ENCODE measurements at regions not wholly inside any gene's neighbourhood (a gene's known extent, or its start where the extent isn't known, plus 50 kb on each side); places are given as distances from the start of the nearest gene placed in this dataset.
"Not testable (repeated sequence)": the region's sequence is repeated elsewhere in the genome, so short reads cannot be mapped to it uniquely, and the experiment has no call there.

- H2BK5ac ChIP-seq (ENCODE audit: low read length); H3K27ac ChIP-seq (replicated peaks; ENCODE audit: low read length); H2BK120ac ChIP-seq (ENCODE audit: low read depth, low read length); H3K23ac ChIP-seq (ENCODE audit: low read depth, low read length, poor library complexity); H3K18ac ChIP-seq (ENCODE audit: low read length); H3K27me3 ChIP-seq (ENCODE audit: control insufficient read depth in 3 of 3, insufficient read depth in 3 of 3, low read depth in 1 of 3, low read length in 3 of 3); H3K4me3 ChIP-seq (ENCODE audit: low read length in 2 of 2); H2BK12ac ChIP-seq (ENCODE audit: low read length); H2BK15ac ChIP-seq (ENCODE audit: low read length); H2AK5ac ChIP-seq (ENCODE audit: low read depth, low read length); H3K4me1 ChIP-seq (ENCODE audit: control insufficient read depth in 2 of 2, insufficient read depth in 1 of 2, low read depth in 1 of 2, low read length in 2 of 2); H3K9me3 ChIP-seq (replicated peaks in 1 of 2; ENCODE audit: control insufficient read depth in 2 of 2, insufficient read depth in 1 of 2, low read depth in 1 of 2, low read length in 2 of 2); H3K4ac ChIP-seq (ENCODE audit: low read length); H3K14ac ChIP-seq (ENCODE audit: low read length); H3K36me3 ChIP-seq (replicated peaks in 1 of 2; ENCODE audit: control insufficient read depth in 2 of 2, insufficient read depth in 2 of 2, low read length in 2 of 2); H4K91ac ChIP-seq (ENCODE audit: low read depth, low read length, poor library complexity); H4K8ac ChIP-seq (ENCODE audit: low read depth, low read length); H3K9ac ChIP-seq (ENCODE audit: low read depth, low read length, poor library complexity); H2AFZ ChIP-seq (ENCODE audit: low read length); DNase-seq (ENCODE audit: low spot score); H3K4me2 ChIP-seq (ENCODE audit: insufficient read depth, low read length, poor library complexity, severe bottlenecking); H3K79me1 ChIP-seq (ENCODE audit: low read depth, low read length): not testable (repeated sequence)
- no CpG with 5 or more reads among the region's 1 CpG for WGBS, 2 donors (ENCODE audit: extremely low coverage in 2 of 2, insufficient read length in 2 of 2, insufficient replicate concordance in 1 of 2)
Observed at GRCh38 chr1:148424143-148425003, 58.7 kb downstream of the PPIAL4G start.

- not testable (repeated sequence) for H3K9ac ChIP-seq (ENCODE audit: low read depth, low read length, poor library complexity); H3K27me3 ChIP-seq (ENCODE audit: control insufficient read depth in 3 of 3, insufficient read depth in 3 of 3, low read depth in 1 of 3, low read length in 3 of 3); H4K8ac ChIP-seq (ENCODE audit: low read depth, low read length); H3K14ac ChIP-seq (ENCODE audit: low read length); H2AFZ ChIP-seq (ENCODE audit: low read length); H3K4me1 ChIP-seq (ENCODE audit: control insufficient read depth in 2 of 2, insufficient read depth in 1 of 2, low read depth in 1 of 2, low read length in 2 of 2); H3K23ac ChIP-seq (ENCODE audit: low read depth, low read length, poor library complexity); H3K4me3 ChIP-seq (ENCODE audit: low read length in 2 of 2); H3K27ac ChIP-seq (replicated peaks; ENCODE audit: low read length); DNase-seq (ENCODE audit: low spot score); H3K9me3 ChIP-seq (replicated peaks in 1 of 2; ENCODE audit: control insufficient read depth in 2 of 2, insufficient read depth in 1 of 2, low read depth in 1 of 2, low read length in 2 of 2); H2AK5ac ChIP-seq (ENCODE audit: low read depth, low read length); H2BK5ac ChIP-seq (ENCODE audit: low read length); H3K79me1 ChIP-seq (ENCODE audit: low read depth, low read length); H3K4me2 ChIP-seq (ENCODE audit: insufficient read depth, low read length, poor library complexity, severe bottlenecking); H2BK15ac ChIP-seq (ENCODE audit: low read length); H3K36me3 ChIP-seq (replicated peaks in 1 of 2; ENCODE audit: control insufficient read depth in 2 of 2, insufficient read depth in 2 of 2, low read length in 2 of 2); H2BK120ac ChIP-seq (ENCODE audit: low read depth, low read length); H2BK12ac ChIP-seq (ENCODE audit: low read length); H4K91ac ChIP-seq (ENCODE audit: low read depth, low read length, poor library complexity); H3K4ac ChIP-seq (ENCODE audit: low read length); H3K18ac ChIP-seq (ENCODE audit: low read length)
- WGBS, 2 donors (ENCODE audit: extremely low coverage in 2 of 2, insufficient read length in 2 of 2, insufficient replicate concordance in 1 of 2) = no CpG with 5 or more reads among the region's 4 CpGs
Observed at GRCh38 chr1:148422921-148423320, 60.2 kb downstream of the PPIAL4G start.

- H3K27me3 ChIP-seq (ENCODE audit: control insufficient read depth in 3 of 3, insufficient read depth in 3 of 3, low read depth in 1 of 3, low read length in 3 of 3); H2BK120ac ChIP-seq (ENCODE audit: low read depth, low read length); H3K4me1 ChIP-seq (ENCODE audit: control insufficient read depth in 2 of 2, insufficient read depth in 1 of 2, low read depth in 1 of 2, low read length in 2 of 2); H3K23ac ChIP-seq (ENCODE audit: low read depth, low read length, poor library complexity); H3K27ac ChIP-seq (replicated peaks; ENCODE audit: low read length); H3K18ac ChIP-seq (ENCODE audit: low read length); H2AK5ac ChIP-seq (ENCODE audit: low read depth, low read length); H2AFZ ChIP-seq (ENCODE audit: low read length); H3K14ac ChIP-seq (ENCODE audit: low read length); H3K36me3 ChIP-seq (replicated peaks in 1 of 2; ENCODE audit: control insufficient read depth in 2 of 2, insufficient read depth in 2 of 2, low read length in 2 of 2); H3K4me2 ChIP-seq (ENCODE audit: insufficient read depth, low read length, poor library complexity, severe bottlenecking); H2BK15ac ChIP-seq (ENCODE audit: low read length); DNase-seq (ENCODE audit: low spot score); H3K9ac ChIP-seq (ENCODE audit: low read depth, low read length, poor library complexity); H3K9me3 ChIP-seq (replicated peaks in 1 of 2; ENCODE audit: control insufficient read depth in 2 of 2, insufficient read depth in 1 of 2, low read depth in 1 of 2, low read length in 2 of 2); H2BK5ac ChIP-seq (ENCODE audit: low read length); H3K79me1 ChIP-seq (ENCODE audit: low read depth, low read length); H4K91ac ChIP-seq (ENCODE audit: low read depth, low read length, poor library complexity); H4K8ac ChIP-seq (ENCODE audit: low read depth, low read length); H3K4ac ChIP-seq (ENCODE audit: low read length); H2BK12ac ChIP-seq (ENCODE audit: low read length); H3K4me3 ChIP-seq (ENCODE audit: low read length in 2 of 2): not testable (repeated sequence)
- WGBS, 2 donors (ENCODE audit: extremely low coverage in 2 of 2, insufficient read length in 2 of 2, insufficient replicate concordance in 1 of 2) = no CpG with 5 or more reads among the region's 3 CpGs
Observed at GRCh38 chr1:148417241-148417640, 65.9 kb downstream of the PPIAL4G start.

- H2BK5ac ChIP-seq (ENCODE audit: low read length); H4K91ac ChIP-seq (ENCODE audit: low read depth, low read length, poor library complexity); H3K14ac ChIP-seq (ENCODE audit: low read length); DNase-seq (ENCODE audit: low spot score); H3K36me3 ChIP-seq (replicated peaks in 1 of 2; ENCODE audit: control insufficient read depth in 2 of 2, insufficient read depth in 2 of 2, low read length in 2 of 2); H3K23ac ChIP-seq (ENCODE audit: low read depth, low read length, poor library complexity); H2AFZ ChIP-seq (ENCODE audit: low read length); H3K4me2 ChIP-seq (ENCODE audit: insufficient read depth, low read length, poor library complexity, severe bottlenecking); H3K79me1 ChIP-seq (ENCODE audit: low read depth, low read length); H3K9ac ChIP-seq (ENCODE audit: low read depth, low read length, poor library complexity); H2AK5ac ChIP-seq (ENCODE audit: low read depth, low read length); H3K4me3 ChIP-seq (ENCODE audit: low read length in 2 of 2); H3K4me1 ChIP-seq (ENCODE audit: control insufficient read depth in 2 of 2, insufficient read depth in 1 of 2, low read depth in 1 of 2, low read length in 2 of 2); H2BK12ac ChIP-seq (ENCODE audit: low read length); H2BK120ac ChIP-seq (ENCODE audit: low read depth, low read length); H2BK15ac ChIP-seq (ENCODE audit: low read length); H3K27me3 ChIP-seq (ENCODE audit: control insufficient read depth in 3 of 3, insufficient read depth in 3 of 3, low read depth in 1 of 3, low read length in 3 of 3); H3K9me3 ChIP-seq (replicated peaks in 1 of 2; ENCODE audit: control insufficient read depth in 2 of 2, insufficient read depth in 1 of 2, low read depth in 1 of 2, low read length in 2 of 2); H3K27ac ChIP-seq (replicated peaks; ENCODE audit: low read length); H3K4ac ChIP-seq (ENCODE audit: low read length); H4K8ac ChIP-seq (ENCODE audit: low read depth, low read length); H3K18ac ChIP-seq (ENCODE audit: low read length): not testable (repeated sequence)
- no CpG with 5 or more reads among the region's 2 CpGs for WGBS, 2 donors (ENCODE audit: extremely low coverage in 2 of 2, insufficient read length in 2 of 2, insufficient replicate concordance in 1 of 2)
Observed at GRCh38 chr1:148413385-148413784, 69.7 kb downstream of the PPIAL4G start.

Measured in neuronal stem cell (in vitro differentiated cells).